ENCODE measurements at regions not wholly inside any gene's neighbourhood (a gene's known extent, or its start where the extent isn't known, plus 50 kb on each side); places are given as distances from the start of the nearest gene placed in this dataset.

GRCh38 chr2:365367-366275, 77.7 kb upstream of the ALKAL2 start:
- TF ChIP-seq CTCF (IDR thresholded peaks at IDR 0.05; ENCODE audit: insufficient read depth, low read length, poor library complexity, severe bottlenecking): no peak
- H3K4me3 ChIP-seq (ENCODE audit: low read depth, low read length): no peak overlapping the region
- DNase-seq (ENCODE audit: low read depth): no peak
- H3K27me3 ChIP-seq (ENCODE audit: control insufficient read depth, insufficient read depth, low read length): no peaks in the 10 kb centered on the region
- no peaks in the 10 kb centered on the region for H3K36me3 ChIP-seq (ENCODE audit: control insufficient read depth, insufficient read depth, low read length)

GRCh38 chr2:363824-364470, 76.1 kb upstream of the ALKAL2 start:
- Histone ChIP-seq H3K36me3 (ENCODE audit: control insufficient read depth, insufficient read depth, low read length) (no peaks in the 10 kb centered on the region), H3K4me3 (ENCODE audit: low read depth, low read length) (no peak overlapping the region), H3K27me3 (ENCODE audit: control insufficient read depth, insufficient read depth, low read length) (no peaks in the 10 kb centered on the region)
- DNase-seq (ENCODE audit: low read depth): no peak
- no peak for TF ChIP-seq CTCF (IDR thresholded peaks at IDR 0.05; ENCODE audit: insufficient read depth, low read length, poor library complexity, severe bottlenecking)

GRCh38 chr2:362924-363323, 75.0 kb upstream of the ALKAL2 start:
- no peak for DNase-seq (ENCODE audit: low read depth)
- TF ChIP-seq CTCF (IDR thresholded peaks at IDR 0.05; ENCODE audit: insufficient read depth, low read length, poor library complexity, severe bottlenecking): no peak
- no peak overlapping the region for H3K4me3 ChIP-seq (ENCODE audit: low read depth, low read length)
- no peaks in the 10 kb centered on the region for H3K27me3 ChIP-seq (ENCODE audit: control insufficient read depth, insufficient read depth, low read length)
- no peaks in the 10 kb centered on the region for H3K36me3 ChIP-seq (ENCODE audit: control insufficient read depth, insufficient read depth, low read length)

GRCh38 chr2:360124-360523, 72.2 kb upstream of the ALKAL2 start:
- no peaks in the 10 kb centered on the region for H3K27me3 ChIP-seq (ENCODE audit: control insufficient read depth, insufficient read depth, low read length)
- TF ChIP-seq CTCF (IDR thresholded peaks at IDR 0.05; ENCODE audit: insufficient read depth, low read length, poor library complexity, severe bottlenecking): no peak
- DNase-seq (ENCODE audit: low read depth): no peak
- no peak overlapping the region for H3K4me3 ChIP-seq (ENCODE audit: low read depth, low read length)
- no peaks in the 10 kb centered on the region for H3K36me3 ChIP-seq (ENCODE audit: control insufficient read depth, insufficient read depth, low read length)

GRCh38 chr2:359047-359446, 71.2 kb upstream of the ALKAL2 start:
- H3K36me3 ChIP-seq (ENCODE audit: control insufficient read depth, insufficient read depth, low read length): no peaks in the 10 kb centered on the region
- no peak for DNase-seq (ENCODE audit: low read depth)
- H3K27me3 ChIP-seq (ENCODE audit: control insufficient read depth, insufficient read depth, low read length): no peaks in the 10 kb centered on the region
- TF ChIP-seq CTCF (IDR thresholded peaks at IDR 0.05; ENCODE audit: insufficient read depth, low read length, poor library complexity, severe bottlenecking): no peak
- no peak overlapping the region for H3K4me3 ChIP-seq (ENCODE audit: low read depth, low read length)
